Activated naive CD4-positive, alpha-beta T cell treated with anti-CD3 and anti-CD28 coated beads, Interleukin-2, amount 50 U/mL, for 24 hours (primary cell): ENCODE measurements at regions not wholly inside any gene's neighbourhood (a gene's known extent, or its start where the extent isn't known, plus 50 kb on each side); places are given as distances from the start of the nearest gene placed in this dataset.

ENCODE experiments used
- H3K27ac Mint-ChIP-seq: one replicate; pipeline ENCODE4 v1.8.0; 2021; ENCODE audit warnings: mild to moderate bottlenecking, mixed read lengths
- H3K27me3 Mint-ChIP-seq: one replicate; pipeline ENCODE4 v1.8.0; 2021; ENCODE audit warnings: mixed read lengths
- H3K36me3 Mint-ChIP-seq: one replicate; pipeline ENCODE4 v1.8.0; 2021; ENCODE audit warnings: mixed read lengths
- H3K4me1 Mint-ChIP-seq: one replicate; pipeline ENCODE4 v1.8.0; 2021; ENCODE audit warnings: mixed read lengths
- H3K4me3 Mint-ChIP-seq: one replicate; pipeline ENCODE4 v1.8.0; 2021; ENCODE audit warnings: mild to moderate bottlenecking, mixed read lengths
- H3K9me3 Mint-ChIP-seq: one replicate; pipeline ENCODE4 v1.8.0; 2021; ENCODE audit warnings: mixed read lengths

- Mint-ChIP-seq H3K27me3 (peaks cover 1% of the 10 kb centered on the region), H3K27ac (no peak overlapping the region), H3K4me3 (no peak overlapping the region), H3K9me3 (peaks cover 10% of the 10 kb centered on the region), H3K36me3 (no peaks in the 10 kb centered on the region), H3K4me1 (no peaks in the 10 kb centered on the region)
Measured at GRCh38 chr13:80059789-80060188, 281.1 kb downstream of the SPRY2 start.

DNA sequence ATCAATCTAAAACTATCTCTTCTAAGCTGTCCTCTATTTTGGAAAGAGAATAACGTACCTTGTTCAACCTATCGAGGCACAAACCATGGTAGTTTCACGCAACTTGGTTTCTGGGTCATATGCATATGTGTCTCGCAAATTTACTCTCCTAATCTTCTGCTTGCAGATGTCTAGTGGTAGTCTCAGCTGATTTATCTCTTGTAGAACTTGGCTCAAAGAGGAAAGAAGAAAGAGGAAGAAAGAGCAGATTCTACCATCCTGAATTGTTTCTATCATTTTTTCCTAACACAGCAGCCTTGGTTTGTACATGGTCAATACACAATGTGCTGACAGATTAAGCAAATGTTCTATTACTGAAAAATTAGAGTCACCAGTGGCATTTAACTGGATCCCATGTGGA is 282.3 kb downstream of the SPRY2 start:
- Mint-ChIP-seq H3K27me3 (peaks cover 1% of the 10 kb centered on the region), H3K9me3 (peaks cover 6% of the 10 kb centered on the region), H3K4me1 (no peaks in the 10 kb centered on the region), H3K36me3 (no peaks in the 10 kb centered on the region), H3K27ac (no peak overlapping the region), H3K4me3 (no peak overlapping the region)

DNA sequence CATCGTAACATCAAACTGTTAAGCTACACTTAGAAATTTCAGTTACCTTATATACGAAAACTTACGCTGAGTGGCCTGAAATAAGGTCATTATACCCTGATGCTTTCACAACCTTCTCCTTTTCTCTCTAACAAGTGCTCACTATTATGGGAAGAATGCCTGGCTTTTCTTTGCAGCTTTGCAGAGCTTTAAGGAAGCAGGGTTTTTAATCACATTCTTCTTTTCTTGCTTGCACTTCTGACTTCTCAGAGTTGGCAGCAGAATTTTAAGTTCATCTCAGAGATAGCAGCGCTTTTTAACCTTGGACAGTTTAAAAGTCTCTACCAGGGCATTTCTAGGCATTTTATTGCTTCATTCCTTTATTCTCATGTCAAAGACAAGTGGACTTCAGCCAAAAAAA is 285.1 kb downstream of the SPRY2 start:
- H3K27me3 Mint-ChIP-seq, result no peaks in the 10 kb centered on the region
- no peaks in the 10 kb centered on the region for H3K4me1 Mint-ChIP-seq
- H3K27ac Mint-ChIP-seq, result no peak overlapping the region
- H3K36me3 Mint-ChIP-seq, result no peaks in the 10 kb centered on the region
- H3K4me3 Mint-ChIP-seq, result no peak overlapping the region
- H3K9me3 Mint-ChIP-seq, result peaks cover 6% of the 10 kb centered on the region

DNA sequence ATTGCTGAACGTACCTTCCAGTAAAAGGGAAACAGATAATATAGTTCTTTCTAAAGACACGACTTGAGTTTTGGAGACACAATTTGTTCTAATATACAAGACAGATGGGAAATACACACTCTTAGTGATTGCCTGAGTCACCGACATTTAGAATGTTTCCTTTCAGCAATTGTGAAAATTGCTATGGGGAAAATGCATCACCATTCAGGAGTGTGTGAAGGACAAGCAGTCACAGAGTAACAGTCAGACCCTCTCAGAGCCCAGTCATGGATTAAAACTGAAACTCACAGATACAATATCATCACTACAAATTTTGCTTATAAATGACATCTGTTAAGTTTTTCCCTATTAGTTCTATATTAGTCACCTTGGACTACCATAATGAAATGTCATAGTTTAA is 286.1 kb downstream of the SPRY2 start:
- no peak overlapping the region for H3K27ac Mint-ChIP-seq
- H3K9me3 Mint-ChIP-seq, result peaks cover 3% of the 10 kb centered on the region
- H3K36me3 Mint-ChIP-seq, result no peaks in the 10 kb centered on the region
- no peaks in the 10 kb centered on the region for H3K27me3 Mint-ChIP-seq
- no peak overlapping the region for H3K4me3 Mint-ChIP-seq
- H3K4me1 Mint-ChIP-seq, result peaks cover 3% of the 10 kb centered on the region

GRCh38 chr13:80052286-80052685 is 288.6 kb downstream of the SPRY2 start:
- no peaks in the 10 kb centered on the region for H3K27me3 Mint-ChIP-seq
- H3K9me3 Mint-ChIP-seq, result no peaks in the 10 kb centered on the region
- no peak overlapping the region for H3K4me3 Mint-ChIP-seq
- H3K27ac Mint-ChIP-seq, result no peak overlapping the region
- peaks cover 11% of the 10 kb centered on the region for H3K4me1 Mint-ChIP-seq
- no peaks in the 10 kb centered on the region for H3K36me3 Mint-ChIP-seq

DNA sequence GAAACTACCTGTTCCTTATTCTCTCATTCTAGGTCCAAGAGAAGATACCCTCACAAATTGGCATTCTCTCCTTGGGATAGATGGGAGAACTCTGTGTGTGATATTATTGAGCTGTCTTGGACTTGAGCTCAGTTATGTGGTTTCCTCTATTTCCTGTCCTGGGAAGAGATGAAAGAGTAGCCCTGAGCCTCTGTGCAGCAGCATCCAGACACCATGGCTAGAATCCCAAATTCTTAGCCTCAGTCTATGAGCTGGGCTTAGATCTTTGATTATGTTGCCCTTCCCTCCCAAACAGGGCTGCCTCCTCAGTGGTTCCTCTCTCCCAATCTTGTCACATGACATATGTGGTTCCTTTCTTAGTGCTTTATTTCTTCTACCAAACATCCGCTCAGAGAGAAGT is 290.7 kb downstream of the SPRY2 start:
- no peak overlapping the region for H3K27ac Mint-ChIP-seq
- no peaks in the 10 kb centered on the region for H3K27me3 Mint-ChIP-seq
- H3K4me3 Mint-ChIP-seq, result no peak overlapping the region
- no peaks in the 10 kb centered on the region for H3K36me3 Mint-ChIP-seq
- H3K9me3 Mint-ChIP-seq, result no peaks in the 10 kb centered on the region
- peaks cover 11% of the 10 kb centered on the region for H3K4me1 Mint-ChIP-seq

DNA sequence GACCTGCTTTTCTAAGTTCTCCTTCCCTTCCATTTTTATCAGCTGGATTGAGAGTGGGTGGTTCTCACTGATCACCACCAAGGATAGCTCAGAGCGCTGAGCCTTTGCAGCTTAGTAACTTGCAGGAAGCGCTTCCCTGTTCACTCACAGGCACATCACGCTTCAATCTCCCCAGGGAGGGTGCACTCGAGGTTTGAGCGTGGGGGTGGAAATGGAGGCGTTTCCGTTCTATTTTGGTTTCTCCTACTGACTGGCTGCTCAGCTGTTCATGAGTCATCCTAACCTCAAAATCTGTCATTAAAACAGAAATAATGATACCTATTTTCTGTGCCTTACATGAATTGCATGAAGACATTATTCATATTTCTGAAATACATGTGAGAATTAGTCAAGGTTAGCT is 292.1 kb downstream of the SPRY2 start:
- Mint-ChIP-seq H3K27me3 (no peaks in the 10 kb centered on the region), H3K4me1 (peaks cover 11% of the 10 kb centered on the region), H3K27ac (no peak overlapping the region), H3K4me3 (no peak overlapping the region), H3K9me3 (no peaks in the 10 kb centered on the region), H3K36me3 (no peaks in the 10 kb centered on the region)

DNA sequence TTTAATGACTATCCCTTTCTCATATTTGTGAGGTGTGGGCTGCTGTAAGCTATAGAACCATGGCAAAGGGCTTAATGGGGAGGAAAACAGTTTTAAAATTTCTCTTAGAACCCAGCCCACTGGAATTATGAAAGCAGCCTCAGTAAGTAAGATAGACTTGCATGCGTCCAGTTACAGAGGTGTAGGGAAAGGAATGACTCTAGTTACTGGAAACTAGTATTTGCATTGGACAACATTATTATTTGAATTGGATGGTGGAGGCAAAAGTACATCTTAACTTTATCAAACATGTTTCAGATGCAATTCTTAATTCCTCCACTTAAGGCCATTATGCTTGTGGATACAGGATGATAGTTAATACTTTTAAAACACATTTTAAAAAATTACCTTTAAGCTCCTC is 292.9 kb downstream of the SPRY2 start:
- peaks cover 11% of the 10 kb centered on the region for H3K4me1 Mint-ChIP-seq
- no peak overlapping the region for H3K27ac Mint-ChIP-seq
- no peaks in the 10 kb centered on the region for H3K9me3 Mint-ChIP-seq
- no peaks in the 10 kb centered on the region for H3K36me3 Mint-ChIP-seq
- no peak overlapping the region for H3K4me3 Mint-ChIP-seq
- H3K27me3 Mint-ChIP-seq, result no peaks in the 10 kb centered on the region

- Mint-ChIP-seq H3K4me1 (peaks cover 11% of the 10 kb centered on the region), H3K27ac (no peak overlapping the region), H3K9me3 (no peaks in the 10 kb centered on the region), H3K27me3 (no peaks in the 10 kb centered on the region), H3K4me3 (no peak overlapping the region), H3K36me3 (no peaks in the 10 kb centered on the region)
Measured at GRCh38 chr13:80047406-80047805, 293.5 kb downstream of the SPRY2 start.

GRCh38 chr13:80040981-80041317 is 300.0 kb downstream of the SPRY2 start:
- Mint-ChIP-seq H3K4me1 (no peaks in the 10 kb centered on the region), H3K27me3 (no peaks in the 10 kb centered on the region), H3K9me3 (no peaks in the 10 kb centered on the region), H3K27ac (no peak overlapping the region), H3K4me3 (no peak overlapping the region), H3K36me3 (no peaks in the 10 kb centered on the region)

DNA sequence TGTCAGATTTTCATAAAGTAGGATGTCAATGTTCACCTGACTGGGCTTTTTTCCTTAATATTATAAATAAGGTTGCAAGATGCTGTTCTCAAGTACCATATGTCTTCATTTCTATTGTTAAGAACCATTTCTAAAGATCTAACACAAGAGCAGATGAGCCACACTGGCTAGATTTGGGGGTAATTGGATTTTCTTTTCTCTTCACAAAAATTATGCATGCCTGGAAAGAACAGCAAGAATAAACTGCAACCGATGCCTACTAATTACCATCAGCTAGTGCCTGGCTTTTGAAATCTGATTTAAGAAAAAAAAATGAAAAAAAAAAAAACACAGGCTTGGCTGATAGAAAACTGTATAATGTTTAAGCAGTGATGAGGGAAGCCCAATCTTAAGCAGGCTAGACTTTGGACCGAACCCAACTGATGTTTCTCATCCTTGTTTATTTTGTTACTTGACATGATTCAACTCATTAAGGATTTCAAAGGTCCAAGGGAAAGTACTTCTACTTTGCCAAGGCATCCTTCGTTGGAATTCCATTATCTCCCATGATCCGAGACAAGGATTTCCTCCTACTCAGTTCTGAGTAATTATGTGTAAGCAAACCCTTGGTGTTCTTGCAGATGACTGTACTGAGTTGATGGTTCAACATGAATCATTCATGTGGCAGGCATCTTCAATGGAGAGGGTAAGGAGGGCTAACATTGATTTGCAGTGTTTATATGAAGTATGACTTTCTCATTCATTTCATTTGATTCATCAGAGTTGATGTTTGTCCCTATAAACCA is 300.5 kb downstream of the SPRY2 start:
- Mint-ChIP-seq H3K9me3 (no peaks in the 10 kb centered on the region), H3K36me3 (no peaks in the 10 kb centered on the region), H3K4me1 (no peaks in the 10 kb centered on the region), H3K4me3 (no peak overlapping the region), H3K27ac (no peak overlapping the region), H3K27me3 (no peaks in the 10 kb centered on the region)

- Mint-ChIP-seq H3K4me3 (no peak overlapping the region), H3K27me3 (peaks cover 1% of the 10 kb centered on the region), H3K36me3 (no peaks in the 10 kb centered on the region), H3K27ac (no peak overlapping the region), H3K9me3 (no peaks in the 10 kb centered on the region), H3K4me1 (no peaks in the 10 kb centered on the region)
Measured at GRCh38 chr13:80039000-80039399, 301.9 kb downstream of the SPRY2 start.

DNA sequence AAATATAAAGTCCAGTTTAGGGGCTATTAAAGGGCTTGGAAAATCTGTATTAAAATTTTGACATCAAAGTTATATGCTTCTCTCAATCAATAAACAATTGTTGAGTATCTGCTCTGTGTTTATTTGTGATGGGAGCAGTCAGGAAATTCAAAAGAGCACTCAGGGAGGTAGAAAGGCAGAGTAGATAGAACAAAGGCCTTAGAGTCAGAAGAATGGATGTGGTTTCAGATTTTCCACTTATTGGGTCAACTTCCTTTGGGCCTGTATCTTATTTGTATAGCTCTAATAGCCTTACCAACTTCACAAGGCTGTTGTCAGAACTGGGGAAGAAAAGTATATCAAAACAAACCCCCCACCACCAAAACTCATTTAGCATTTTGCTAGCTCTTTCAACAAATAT is 302.6 kb downstream of the SPRY2 start:
- Mint-ChIP-seq H3K36me3 (no peaks in the 10 kb centered on the region), H3K9me3 (no peaks in the 10 kb centered on the region), H3K27ac (no peak overlapping the region), H3K4me1 (no peaks in the 10 kb centered on the region), H3K4me3 (no peak overlapping the region), H3K27me3 (peaks cover 1% of the 10 kb centered on the region)

- Mint-ChIP-seq H3K36me3 (no peaks in the 10 kb centered on the region), H3K4me1 (no peaks in the 10 kb centered on the region), H3K27ac (no peak overlapping the region), H3K9me3 (no peaks in the 10 kb centered on the region), H3K27me3 (peaks cover 1% of the 10 kb centered on the region), H3K4me3 (no peak overlapping the region)
Measured at GRCh38 chr13:80037505-80037888, 303.4 kb downstream of the SPRY2 start.

- H3K36me3 Mint-ChIP-seq, result no peaks in the 10 kb centered on the region
- no peaks in the 10 kb centered on the region for H3K4me1 Mint-ChIP-seq
- no peaks in the 10 kb centered on the region for H3K9me3 Mint-ChIP-seq
- H3K27me3 Mint-ChIP-seq, result peaks cover 1% of the 10 kb centered on the region
- no peak overlapping the region for H3K4me3 Mint-ChIP-seq
- no peak overlapping the region for H3K27ac Mint-ChIP-seq
Measured at GRCh38 chr13:80036845-80037504, 304.0 kb downstream of the SPRY2 start.

DNA sequence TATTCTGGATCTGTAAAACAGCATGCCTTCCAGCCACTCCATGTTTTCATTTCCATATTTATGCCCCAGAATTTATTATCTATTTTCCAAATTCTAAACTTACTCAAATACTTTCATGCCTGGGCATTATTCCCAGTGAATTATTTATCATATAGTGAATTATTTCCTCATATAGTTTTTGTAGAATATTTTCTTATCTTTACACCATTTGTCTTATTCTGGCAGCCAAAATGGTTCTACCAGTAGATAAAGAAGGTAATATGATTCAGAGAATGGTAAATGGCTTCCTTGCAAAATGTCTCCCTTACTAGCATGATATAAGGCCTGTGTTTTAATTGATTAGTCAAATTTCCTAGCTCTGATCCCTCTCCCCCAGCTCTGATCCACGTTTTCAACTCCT is 305.8 kb downstream of the SPRY2 start:
- Mint-ChIP-seq H3K4me1 (no peaks in the 10 kb centered on the region), H3K9me3 (no peaks in the 10 kb centered on the region), H3K27me3 (peaks cover 1% of the 10 kb centered on the region), H3K36me3 (no peaks in the 10 kb centered on the region), H3K27ac (no peak overlapping the region), H3K4me3 (no peak overlapping the region)

GRCh38 chr13:80033951-80034350 is 307.0 kb downstream of the SPRY2 start:
- no peak overlapping the region for H3K27ac Mint-ChIP-seq
- no peaks in the 10 kb centered on the region for H3K9me3 Mint-ChIP-seq
- H3K4me3 Mint-ChIP-seq, result no peak overlapping the region
- H3K27me3 Mint-ChIP-seq, result peaks cover 1% of the 10 kb centered on the region
- H3K4me1 Mint-ChIP-seq, result no peaks in the 10 kb centered on the region
- no peaks in the 10 kb centered on the region for H3K36me3 Mint-ChIP-seq
